ENCODE measurements at regions not wholly inside any gene's neighbourhood (a gene's known extent, or its start where the extent isn't known, plus 50 kb on each side); places are given as distances from the start of the nearest gene placed in this dataset.
"Not testable (repeated sequence)": the region's sequence is repeated elsewhere in the genome, so short reads cannot be mapped to it uniquely, and the experiment has no call there.

DNA sequence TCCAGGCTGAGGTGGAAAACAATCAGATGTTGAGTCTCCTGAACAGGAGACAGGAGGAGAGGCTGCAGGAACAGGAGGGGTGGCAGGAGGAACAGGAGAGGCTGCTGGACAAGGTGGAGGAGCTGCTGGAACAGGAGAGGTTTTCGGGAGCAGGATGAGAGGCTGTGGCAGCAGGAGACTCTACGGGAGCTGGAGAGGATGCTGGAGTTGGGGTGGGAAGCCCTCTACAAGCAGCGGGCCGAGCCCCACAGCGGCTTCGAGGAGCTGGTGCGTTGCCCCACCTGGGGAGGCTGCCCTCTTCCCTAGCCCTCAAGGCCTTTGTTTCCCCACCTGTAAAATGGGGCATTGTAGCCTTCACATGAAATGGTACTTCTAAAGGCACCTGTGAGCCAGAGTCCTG is 156.4 kb downstream of the GOLGA6L4 start:
- not testable (repeated sequence) for TF ChIP-seq CTCF, POLR2A (IDR thresholded peaks at IDR 0.05)

Measured in body of pancreas (tissue), 4 donors.